Transverse colon (tissue), 4 donors: ENCODE measurements at regions not wholly inside any gene's neighbourhood (a gene's known extent, or its start where the extent isn't known, plus 50 kb on each side); places are given as distances from the start of the nearest gene placed in this dataset.

Experiments used
- EP300 ChIP-seq: sonication (generic); formaldehyde crosslinking; IDR thresholded peaks from one replicate; pipeline ENCODE4 v1.6.1; 2017; ENCODE audit warnings: antibody characterized with exemption, low read depth
- POLR2AphosphoS5 ChIP-seq, 3 donors: sonication (generic); formaldehyde crosslinking; IDR thresholded peaks; one replicate each; pipeline ENCODE4 v1.6.1; 2016; ENCODE audit warnings: antibody characterized with exemption in 3 of 3
- TF ChIP-seq, protein P1 (sequence below), 5 experiments: fragments of 200-600 bp in 3 of 5; fragments of 450-650 bp in 2 of 5; sonication (generic) in 3 of 5; IDR thresholded peaks; 1 replicate in 2 of 5; 2 replicates in 3 of 5; pipeline ENCODE4 v1.5.1; 2016 to 2017; ENCODE audit warnings: antibody characterized with exemption in 5 of 5, inconsistent platforms in 3 of 5, mild to moderate bottlenecking in 2 of 5, moderate library complexity in 1 of 5

DNA sequence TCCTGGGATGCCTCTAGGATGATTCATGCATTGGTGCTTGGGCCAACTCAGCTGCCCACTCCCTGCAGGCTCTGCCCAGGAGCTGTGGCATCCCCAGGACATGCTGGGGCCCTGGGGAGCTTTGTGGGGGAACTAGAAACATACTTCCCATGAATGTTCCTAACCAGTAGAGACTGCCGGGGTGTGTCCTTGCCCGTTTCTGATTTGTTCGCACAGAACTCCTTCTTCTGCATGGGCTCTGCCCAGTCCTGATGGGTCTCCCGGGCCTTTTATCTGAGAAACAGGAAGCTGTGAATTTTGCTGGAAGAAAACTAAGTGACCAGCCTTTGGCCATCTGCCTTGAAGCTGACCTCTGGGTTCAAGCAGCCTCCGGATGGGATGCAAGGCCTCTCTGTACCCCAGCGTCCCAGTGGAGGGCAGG, 71.6 kb upstream of the RNU6ATAC start:
- TF ChIP-seq, protein P1, sequence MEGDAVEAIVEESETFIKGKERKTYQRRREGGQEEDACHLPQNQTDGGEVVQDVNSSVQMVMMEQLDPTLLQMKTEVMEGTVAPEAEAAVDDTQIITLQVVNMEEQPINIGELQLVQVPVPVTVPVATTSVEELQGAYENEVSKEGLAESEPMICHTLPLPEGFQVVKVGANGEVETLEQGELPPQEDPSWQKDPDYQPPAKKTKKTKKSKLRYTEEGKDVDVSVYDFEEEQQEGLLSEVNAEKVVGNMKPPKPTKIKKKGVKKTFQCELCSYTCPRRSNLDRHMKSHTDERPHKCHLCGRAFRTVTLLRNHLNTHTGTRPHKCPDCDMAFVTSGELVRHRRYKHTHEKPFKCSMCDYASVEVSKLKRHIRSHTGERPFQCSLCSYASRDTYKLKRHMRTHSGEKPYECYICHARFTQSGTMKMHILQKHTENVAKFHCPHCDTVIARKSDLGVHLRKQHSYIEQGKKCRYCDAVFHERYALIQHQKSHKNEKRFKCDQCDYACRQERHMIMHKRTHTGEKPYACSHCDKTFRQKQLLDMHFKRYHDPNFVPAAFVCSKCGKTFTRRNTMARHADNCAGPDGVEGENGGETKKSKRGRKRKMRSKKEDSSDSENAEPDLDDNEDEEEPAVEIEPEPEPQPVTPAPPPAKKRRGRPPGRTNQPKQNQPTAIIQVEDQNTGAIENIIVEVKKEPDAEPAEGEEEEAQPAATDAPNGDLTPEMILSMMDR (IDR thresholded peaks at IDR 0.05): no peak
- TF ChIP-seq POLR2AphosphoS5 (IDR thresholded peaks at IDR 0.05) (no peak), EP300 (no peak)
